Activated CD4-positive, alpha-beta T cell treated with anti-CD3 and anti-CD28 coated beads for 36 hours (primary cell): ENCODE measurements at regions not wholly inside any gene's neighbourhood (a gene's known extent, or its start where the extent isn't known, plus 50 kb on each side); places are given as distances from the start of the nearest gene placed in this dataset.
"Not testable (repeated sequence)": the region's sequence is repeated elsewhere in the genome, so short reads cannot be mapped to it uniquely, and the experiment has no call there.

Experiments
- ATAC-seq: fragments of 200-7000 bp; cut with Tn5 transposase; one replicate; pipeline ENCODE4 v1.10.0; 2021; ENCODE audit warnings: mild to moderate bottlenecking, moderate library complexity
- CTCF ChIA-PET: fragments of 350-600 bp; sonication (Branson Sonifier 250); formaldehyde crosslinking; loops from one replicate; lab custom pipeline; 2021; ENCODE audit warnings: antibody characterized with exemption; lab: Charles Lee
- POLR2A ChIA-PET: fragments of 350-600 bp; sonication (Branson Sonifier 250); formaldehyde crosslinking; loops from one replicate; lab custom pipeline; 2021; ENCODE audit warnings: antibody characterized with exemption, inconsistent platforms; lab: Charles Lee
- DNase-seq: peaks from one replicate; pipeline ENCODE4 v3.0.0-alpha.2; 2020
- H3K27ac Mint-ChIP-seq: one replicate; pipeline ENCODE4 v1.8.0; 2021; ENCODE audit warnings: mixed read lengths
- H3K27me3 Mint-ChIP-seq: one replicate; pipeline ENCODE4 v1.8.0; 2021; ENCODE audit warnings: mixed read lengths
- H3K36me3 Mint-ChIP-seq: one replicate; pipeline ENCODE4 v1.8.0; 2021; ENCODE audit warnings: low read depth, mixed read lengths
- H3K4me1 Mint-ChIP-seq: one replicate; pipeline ENCODE4 v1.8.0; 2021; ENCODE audit warnings: mixed read lengths
- H3K4me3 Mint-ChIP-seq: one replicate; pipeline ENCODE4 v1.8.0; 2021; ENCODE audit warnings: mild to moderate bottlenecking, moderate library complexity, mixed read lengths
- H3K9me3 Mint-ChIP-seq: one replicate; pipeline ENCODE4 v1.8.0; 2021; ENCODE audit warnings: low read depth, mixed read lengths
- intact Hi-C, 2 experiments: fragments of 100-400 bp; cut with DNase I in 1 of 2; cut with micrococcal nuclease in 1 of 2; formaldehyde crosslinking; loops; one replicate each; pipeline versions ENCODE4 v1.14.2 to v1.15.1; 2022 to 2024; cut with DNase I, micrococcal nuclease

DNA sequence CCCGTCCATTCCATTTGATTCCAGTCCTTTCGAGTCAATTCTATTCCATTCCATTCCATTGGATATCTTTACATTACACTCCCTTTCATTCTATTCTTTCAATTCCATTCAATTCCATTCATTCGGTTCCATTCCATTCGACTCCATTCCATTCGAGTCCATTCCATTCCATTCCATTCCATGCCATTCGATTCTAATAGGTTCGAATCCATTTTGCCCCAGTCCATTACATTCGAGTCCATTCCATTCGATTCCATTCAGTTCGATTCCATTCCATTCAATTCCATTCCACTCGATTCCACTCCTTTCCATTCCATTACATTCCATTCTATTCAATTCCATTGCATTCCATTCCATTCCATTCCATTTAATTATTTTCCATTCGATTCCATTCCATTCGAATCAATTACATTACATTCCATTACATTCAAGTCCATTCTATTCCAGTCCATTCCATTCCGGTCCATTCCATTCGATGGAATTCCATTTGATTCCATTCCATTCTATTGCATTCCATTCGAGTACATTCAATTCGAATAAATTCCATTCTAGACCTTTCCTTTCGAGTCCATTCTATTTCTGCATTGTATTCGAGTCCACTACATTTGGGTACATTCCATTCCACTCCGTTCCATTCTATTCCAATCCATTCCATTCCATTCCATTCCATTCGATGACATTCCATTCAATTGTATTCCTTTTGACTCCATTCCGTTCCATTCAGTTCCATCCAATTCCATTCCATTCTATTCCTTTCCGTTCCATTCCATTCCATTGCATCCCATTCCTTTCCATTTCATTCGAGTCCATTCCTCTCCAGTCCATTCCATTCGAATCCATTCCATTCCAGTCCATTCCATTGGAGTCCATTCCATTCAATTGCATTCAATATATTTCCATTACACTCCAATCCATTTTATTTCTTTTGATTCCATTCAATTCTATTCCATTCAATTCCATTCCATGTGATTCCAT lies 2604.8 kb upstream of the TPTE start:
- intact Hi-C loops, result no loop called here
- ATAC-seq (no peak), DNase-seq (no peak)
- CTCF ChIA-PET, result no interaction called here
- no peaks in the 10 kb centered on the region for H3K9me3 Mint-ChIP-seq
- H3K27me3 Mint-ChIP-seq, result no peaks in the 10 kb centered on the region
- H3K4me1 Mint-ChIP-seq, result no peaks in the 10 kb centered on the region
- H3K27ac Mint-ChIP-seq, result no peak overlapping the region
- POLR2A ChIA-PET, result no interaction called here
- no peak overlapping the region for H3K4me3 Mint-ChIP-seq
- H3K36me3 Mint-ChIP-seq, result peaks cover 16% of the 10 kb centered on the region

DNA sequence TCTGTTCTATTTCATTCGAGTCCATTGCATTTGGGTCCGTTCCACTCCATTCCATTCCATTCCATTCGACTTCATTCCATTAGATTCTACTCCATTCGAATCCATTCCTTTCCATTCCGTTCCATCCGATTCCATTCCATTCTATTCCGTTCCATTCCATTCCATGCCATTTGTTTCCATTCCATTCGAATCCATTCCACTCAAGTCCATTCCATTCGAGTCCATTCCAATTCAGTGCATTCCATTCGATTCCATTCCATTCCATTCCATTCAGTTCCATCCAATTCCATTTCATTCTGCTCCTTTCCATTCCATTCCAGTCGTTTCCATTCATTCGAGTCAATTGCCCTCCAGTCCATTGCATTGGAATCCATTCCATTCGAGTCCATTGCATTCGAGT lies 2603.7 kb upstream of the TPTE start:
- no peaks in the 10 kb centered on the region for H3K9me3 Mint-ChIP-seq
- no peak for ATAC-seq
- H3K27me3 Mint-ChIP-seq, result no peaks in the 10 kb centered on the region
- ChIA-PET POLR2A (no interaction called here), CTCF (no interaction called here)
- intact Hi-C loops, result no loop called here
- no peak overlapping the region for H3K4me3 Mint-ChIP-seq
- no peak for DNase-seq
- no peak overlapping the region for H3K27ac Mint-ChIP-seq
- no peaks in the 10 kb centered on the region for H3K4me1 Mint-ChIP-seq
- H3K36me3 Mint-ChIP-seq, result peaks cover 27% of the 10 kb centered on the region

DNA sequence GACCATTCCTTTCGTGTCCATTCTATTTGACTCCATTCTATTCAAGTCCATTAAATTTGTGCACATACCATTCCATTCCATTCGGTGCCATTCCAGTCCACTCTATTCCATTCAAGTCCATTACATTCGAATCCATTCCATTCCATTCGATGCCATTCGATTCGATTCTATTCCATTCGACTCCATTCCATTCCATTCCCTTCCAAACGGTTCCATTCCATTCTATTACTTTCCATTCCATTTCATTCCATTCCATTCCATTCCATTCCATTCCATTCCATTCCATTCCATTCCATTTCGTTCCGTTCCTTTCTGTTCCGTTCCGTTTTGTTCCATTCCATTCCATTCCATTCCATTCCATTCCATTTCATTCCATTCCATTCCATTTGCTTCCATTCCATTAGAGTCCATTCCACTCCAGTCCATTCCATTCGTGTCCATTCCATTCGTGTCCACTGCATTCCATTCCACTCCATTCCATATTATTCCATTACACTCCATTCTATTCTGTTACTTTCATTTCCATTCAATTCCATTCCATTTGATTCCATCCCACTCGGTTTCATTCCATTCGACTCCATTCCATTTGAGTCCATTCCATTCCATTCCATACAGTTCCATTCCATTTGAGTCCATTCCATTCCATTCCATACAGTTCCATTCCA lies 2595.3 kb upstream of the TPTE start:
- H3K27ac Mint-ChIP-seq, H3K27me3 Mint-ChIP-seq, CTCF ChIA-PET, H3K9me3 Mint-ChIP-seq, POLR2A ChIA-PET, H3K4me3 Mint-ChIP-seq, H3K4me1 Mint-ChIP-seq, intact Hi-C loops, DNase-seq, ATAC-seq: not testable (repeated sequence)
- H3K36me3 Mint-ChIP-seq, result peaks cover 98% of the 10 kb centered on the region

DNA sequence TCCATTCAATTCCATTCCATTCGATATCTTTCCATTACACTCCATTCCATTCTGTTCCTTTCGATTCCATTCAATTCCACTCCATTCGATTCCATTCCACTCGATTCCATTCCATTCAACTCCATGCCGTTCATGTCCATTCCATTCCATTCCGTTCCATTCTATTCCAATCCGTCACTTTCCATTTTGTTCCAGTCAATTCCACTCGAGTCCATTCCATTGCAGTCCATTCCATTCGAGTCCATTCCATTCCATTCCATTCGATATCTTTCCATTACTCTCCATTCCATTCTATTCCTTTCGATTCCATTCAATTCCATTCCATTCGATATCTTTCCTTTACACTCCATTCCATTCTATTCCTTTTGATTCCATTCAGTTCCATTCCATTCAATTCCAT lies 2592.9 kb upstream of the TPTE start:
- H3K4me1 Mint-ChIP-seq, CTCF ChIA-PET, H3K27me3 Mint-ChIP-seq, DNase-seq, H3K4me3 Mint-ChIP-seq, ATAC-seq, POLR2A ChIA-PET, H3K27ac Mint-ChIP-seq, intact Hi-C loops: not testable (repeated sequence)
- peaks cover 94% of the 10 kb centered on the region for H3K36me3 Mint-ChIP-seq
- peaks cover 19% of the 10 kb centered on the region for H3K9me3 Mint-ChIP-seq

DNA sequence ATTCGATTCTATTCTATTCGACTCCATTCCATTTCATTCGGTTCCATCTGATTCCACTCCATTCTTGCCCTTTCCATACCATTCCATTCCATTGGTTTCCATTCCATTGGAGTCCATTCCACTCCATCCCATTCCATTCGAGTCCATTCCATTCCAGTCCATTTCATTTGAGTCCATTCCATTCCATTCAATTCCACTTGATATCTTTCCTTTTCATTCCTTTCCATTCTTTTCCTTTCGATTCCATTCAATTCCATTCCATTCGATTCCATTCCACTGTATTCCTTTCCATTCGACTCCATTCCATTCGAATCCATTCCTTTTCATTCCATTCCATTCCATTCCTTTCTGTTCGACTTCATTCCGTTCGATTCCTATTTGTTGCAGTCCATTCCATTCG lies 2591.8 kb upstream of the TPTE start:
- H3K36me3 Mint-ChIP-seq, result peaks cover 94% of the 10 kb centered on the region
- peaks cover 30% of the 10 kb centered on the region for H3K9me3 Mint-ChIP-seq
- CTCF ChIA-PET, POLR2A ChIA-PET, H3K27ac Mint-ChIP-seq, ATAC-seq, DNase-seq, H3K4me1 Mint-ChIP-seq, H3K27me3 Mint-ChIP-seq, intact Hi-C loops, H3K4me3 Mint-ChIP-seq: not testable (repeated sequence)

DNA sequence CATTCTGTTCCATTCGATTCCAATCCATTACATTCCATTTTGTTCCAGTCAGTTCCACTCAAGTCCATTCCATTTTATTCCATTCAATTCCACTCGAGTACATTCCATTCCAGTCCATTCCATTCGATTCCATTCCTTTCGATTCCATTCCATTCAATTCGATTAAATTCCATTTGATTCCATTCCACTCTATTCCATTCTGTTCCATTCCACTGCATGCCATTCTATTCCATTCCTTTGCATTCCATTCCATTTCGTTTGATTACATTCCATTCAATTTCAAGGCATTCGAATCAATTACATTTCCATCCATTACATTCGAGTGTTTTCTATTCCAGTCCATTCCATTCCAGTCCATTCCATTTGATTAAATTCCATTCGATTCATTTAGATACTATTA lies 2590.9 kb upstream of the TPTE start:
- H3K4me1 Mint-ChIP-seq, DNase-seq, H3K4me3 Mint-ChIP-seq, CTCF ChIA-PET, intact Hi-C loops, ATAC-seq, POLR2A ChIA-PET, H3K27ac Mint-ChIP-seq, H3K27me3 Mint-ChIP-seq: not testable (repeated sequence)
- Mint-ChIP-seq H3K9me3 (peaks cover 38% of the 10 kb centered on the region), H3K36me3 (peaks cover 94% of the 10 kb centered on the region)

DNA sequence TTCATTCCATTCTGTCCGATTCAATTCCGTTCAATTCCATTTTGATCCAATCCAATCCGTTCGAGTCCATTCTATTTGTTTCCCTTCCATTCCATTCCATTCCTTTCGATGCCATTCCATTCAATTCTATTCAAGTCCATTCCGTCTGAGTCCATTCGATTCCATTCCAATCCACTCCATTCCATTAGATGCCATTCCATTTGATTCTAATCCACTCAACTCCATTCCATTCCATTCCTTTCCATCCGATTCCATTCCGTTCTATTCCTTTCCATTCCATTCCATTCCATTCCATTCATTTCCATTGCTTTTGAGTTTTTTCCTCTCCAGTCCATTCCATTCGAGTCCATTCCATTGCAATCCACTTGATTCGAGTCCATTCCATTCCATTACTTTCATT lies 2589.3 kb upstream of the TPTE start:
- DNase-seq, CTCF ChIA-PET, H3K27me3 Mint-ChIP-seq, H3K4me1 Mint-ChIP-seq, POLR2A ChIA-PET, H3K4me3 Mint-ChIP-seq, H3K27ac Mint-ChIP-seq, intact Hi-C loops, ATAC-seq: not testable (repeated sequence)
- Mint-ChIP-seq H3K9me3 (peaks cover 55% of the 10 kb centered on the region), H3K36me3 (peaks cover 95% of the 10 kb centered on the region)

DNA sequence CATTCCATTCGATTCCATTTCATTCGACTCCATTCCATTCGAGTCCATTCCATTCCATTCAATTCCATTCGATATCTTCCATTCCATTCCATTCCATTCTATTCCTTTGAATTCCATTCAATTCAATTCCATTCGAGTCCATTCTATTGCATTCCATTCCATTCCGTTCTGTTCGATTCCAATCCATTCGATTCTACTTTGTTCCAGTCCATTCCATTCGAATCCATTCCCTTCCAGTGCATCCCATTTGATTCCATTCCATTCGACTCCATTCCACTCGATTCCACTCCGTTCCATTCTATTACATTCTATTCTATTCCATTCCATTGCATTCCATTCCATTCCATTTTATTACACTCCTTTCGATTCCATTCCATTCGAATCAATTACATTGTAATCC lies 2588.5 kb upstream of the TPTE start:
- ATAC-seq, H3K27ac Mint-ChIP-seq, H3K4me1 Mint-ChIP-seq, POLR2A ChIA-PET, intact Hi-C loops, DNase-seq, H3K4me3 Mint-ChIP-seq, H3K27me3 Mint-ChIP-seq, CTCF ChIA-PET: not testable (repeated sequence)
- Mint-ChIP-seq H3K9me3 (peaks cover 62% of the 10 kb centered on the region), H3K36me3 (peaks cover 95% of the 10 kb centered on the region)

DNA sequence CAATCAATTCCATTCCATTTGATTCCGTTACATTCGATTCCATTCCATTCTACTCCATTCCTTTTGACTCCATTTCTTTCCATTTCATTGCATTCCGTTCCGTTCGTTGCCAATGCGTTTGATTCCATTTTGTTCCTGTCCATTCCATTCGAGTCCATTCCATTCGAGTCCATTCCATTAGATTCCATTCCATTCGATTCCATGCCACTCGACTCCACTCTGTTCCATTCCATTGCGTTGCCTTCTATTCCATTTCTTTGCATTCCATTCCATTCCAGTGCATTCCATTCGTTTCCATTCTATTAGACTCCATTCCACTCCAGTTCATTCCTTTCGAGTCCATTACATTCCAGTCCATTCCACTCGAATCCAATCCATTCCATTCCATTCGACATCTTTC lies 2587.5 kb upstream of the TPTE start:
- intact Hi-C loops, result no loop called here
- ChIA-PET POLR2A (no interaction called here), CTCF (no interaction called here)
- Mint-ChIP-seq H3K27ac (no peak overlapping the region), H3K4me1 (no peaks in the 10 kb centered on the region), H3K4me3 (no peak overlapping the region), H3K27me3 (no peaks in the 10 kb centered on the region), H3K36me3 (peaks cover 94% of the 10 kb centered on the region), H3K9me3 (peaks cover 73% of the 10 kb centered on the region)
- ATAC-seq (no peak), DNase-seq (no peak)

DNA sequence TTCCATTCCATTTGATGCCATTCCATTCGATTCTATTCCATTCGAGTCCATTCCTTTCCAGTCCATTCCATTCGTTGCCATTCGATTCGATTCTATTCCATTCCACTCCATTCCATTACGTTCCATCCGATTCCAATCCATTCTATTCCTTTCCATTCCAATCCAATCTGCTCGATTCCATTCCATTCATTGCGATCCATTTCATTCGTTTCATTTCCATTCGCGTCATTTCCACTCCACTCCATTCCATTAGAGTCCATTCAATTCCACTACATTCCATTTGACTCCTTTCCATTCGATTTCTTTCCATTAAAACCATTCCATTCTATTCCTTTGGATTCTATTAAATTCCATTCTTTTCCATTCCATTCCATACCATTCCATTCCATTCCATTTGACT lies 2584.1 kb upstream of the TPTE start:
- intact Hi-C loops, DNase-seq, H3K27ac Mint-ChIP-seq, H3K4me3 Mint-ChIP-seq, CTCF ChIA-PET, H3K27me3 Mint-ChIP-seq, H3K4me1 Mint-ChIP-seq, ATAC-seq, POLR2A ChIA-PET: not testable (repeated sequence)
- Mint-ChIP-seq H3K9me3 (peaks cover 100% of the 10 kb centered on the region), H3K36me3 (peaks cover 97% of the 10 kb centered on the region)

DNA sequence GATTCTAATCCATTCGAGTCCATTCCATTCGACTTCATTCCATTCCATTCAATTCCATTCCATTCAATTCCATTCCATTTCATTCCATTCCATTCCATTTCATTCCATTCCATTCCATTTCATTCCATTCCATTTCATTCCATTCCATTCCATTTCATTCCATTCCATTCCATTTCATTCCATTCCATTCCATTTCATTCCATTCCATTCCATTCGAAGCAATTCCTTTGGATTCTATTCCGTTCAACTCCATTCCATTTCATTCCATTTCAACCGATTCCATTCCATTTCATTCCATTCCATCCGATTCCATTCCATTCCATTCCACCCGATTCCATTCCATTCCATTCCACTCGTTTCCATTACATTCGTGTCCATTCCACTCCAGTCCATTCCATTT lies 2583.2 kb upstream of the TPTE start:
- DNase-seq, CTCF ChIA-PET, H3K4me1 Mint-ChIP-seq, POLR2A ChIA-PET, H3K27ac Mint-ChIP-seq, intact Hi-C loops, ATAC-seq, H3K4me3 Mint-ChIP-seq, H3K27me3 Mint-ChIP-seq: not testable (repeated sequence)
- Mint-ChIP-seq H3K36me3 (peaks cover 98% of the 10 kb centered on the region), H3K9me3 (peaks cover 100% of the 10 kb centered on the region)

DNA sequence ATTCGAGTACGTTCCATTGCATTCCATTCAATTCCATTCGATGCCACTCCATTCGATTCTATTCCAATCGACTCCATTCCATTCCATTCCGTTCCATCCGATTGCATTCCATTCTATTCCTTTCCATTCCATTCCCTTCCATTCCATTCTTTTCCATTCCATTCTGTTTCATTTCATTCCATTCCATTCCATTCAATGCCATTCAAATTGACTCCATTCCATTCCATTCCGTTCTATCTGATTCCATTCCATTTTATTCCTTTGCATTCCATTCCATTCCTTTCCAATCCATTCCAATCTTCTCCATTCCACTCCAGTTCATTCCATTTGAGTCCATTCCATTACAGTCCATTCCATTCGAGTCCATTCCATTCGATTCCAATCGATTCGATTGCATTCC lies 2580.0 kb upstream of the TPTE start:
- DNase-seq, POLR2A ChIA-PET, ATAC-seq, H3K4me1 Mint-ChIP-seq, H3K27me3 Mint-ChIP-seq, H3K4me3 Mint-ChIP-seq, intact Hi-C loops, H3K27ac Mint-ChIP-seq, CTCF ChIA-PET: not testable (repeated sequence)
- H3K36me3 Mint-ChIP-seq, result peaks cover 96% of the 10 kb centered on the region
- peaks cover 99% of the 10 kb centered on the region for H3K9me3 Mint-ChIP-seq
